ENCODE measurements at regions not wholly inside any gene's neighbourhood (a gene's known extent, or its start where the extent isn't known, plus 50 kb on each side); places are given as distances from the start of the nearest gene placed in this dataset.
A peak's percentile ranks its signal among the peaks of the same experiment; 100 is the strongest.

DNA sequence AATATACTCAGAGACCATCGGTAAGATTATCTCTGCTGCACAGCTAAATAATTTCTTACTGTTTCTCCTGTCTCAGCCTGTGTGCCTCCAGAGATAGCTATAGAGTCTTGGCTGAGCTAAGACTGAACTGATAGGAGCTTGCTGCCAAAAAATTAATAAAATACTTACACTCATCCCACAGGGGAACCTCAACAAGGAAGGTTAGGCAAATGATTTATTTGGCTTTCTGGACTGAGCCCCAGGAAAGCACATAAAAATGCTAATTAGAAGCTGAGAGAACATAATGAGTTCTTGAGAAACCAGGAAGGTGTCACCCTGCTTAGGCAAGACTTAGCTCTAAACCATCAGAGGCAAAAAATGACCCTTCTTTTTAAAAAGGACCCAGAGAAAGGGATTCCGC is 534.5 kb downstream of the TNS3 start:
- H3K36me3 ChIP-seq: no peaks in the 10 kb centered on the region
- ATAC-seq (no peak), DNase-seq (no peak)
- peaks cover 0 to 7% of the 10 kb centered on the region in 2 donors for H3K27me3 ChIP-seq
- no peak overlapping the region for H3K27ac ChIP-seq
- intact Hi-C loops (cut with DNase I): no loop called here
- no peaks in the 10 kb centered on the region for H3K9me3 ChIP-seq
- no peak overlapping the region for H3K4me3 ChIP-seq
- TF ChIP-seq, protein P1, sequence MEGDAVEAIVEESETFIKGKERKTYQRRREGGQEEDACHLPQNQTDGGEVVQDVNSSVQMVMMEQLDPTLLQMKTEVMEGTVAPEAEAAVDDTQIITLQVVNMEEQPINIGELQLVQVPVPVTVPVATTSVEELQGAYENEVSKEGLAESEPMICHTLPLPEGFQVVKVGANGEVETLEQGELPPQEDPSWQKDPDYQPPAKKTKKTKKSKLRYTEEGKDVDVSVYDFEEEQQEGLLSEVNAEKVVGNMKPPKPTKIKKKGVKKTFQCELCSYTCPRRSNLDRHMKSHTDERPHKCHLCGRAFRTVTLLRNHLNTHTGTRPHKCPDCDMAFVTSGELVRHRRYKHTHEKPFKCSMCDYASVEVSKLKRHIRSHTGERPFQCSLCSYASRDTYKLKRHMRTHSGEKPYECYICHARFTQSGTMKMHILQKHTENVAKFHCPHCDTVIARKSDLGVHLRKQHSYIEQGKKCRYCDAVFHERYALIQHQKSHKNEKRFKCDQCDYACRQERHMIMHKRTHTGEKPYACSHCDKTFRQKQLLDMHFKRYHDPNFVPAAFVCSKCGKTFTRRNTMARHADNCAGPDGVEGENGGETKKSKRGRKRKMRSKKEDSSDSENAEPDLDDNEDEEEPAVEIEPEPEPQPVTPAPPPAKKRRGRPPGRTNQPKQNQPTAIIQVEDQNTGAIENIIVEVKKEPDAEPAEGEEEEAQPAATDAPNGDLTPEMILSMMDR (IDR thresholded peaks at IDR 0.05): no peak
- H3K4me1 ChIP-seq: peaks cover 0 to 9% of the 10 kb centered on the region in 2 donors

GRCh38 chr7:47046949-47047348 is 535.0 kb downstream of the TNS3 start:
- no peak overlapping the region for H3K27ac ChIP-seq
- intact Hi-C loops (cut with DNase I): no loop called here
- TF ChIP-seq, protein P1 (IDR thresholded peaks at IDR 0.05): no peak
- no peak overlapping the region for H3K4me3 ChIP-seq
- H3K36me3 ChIP-seq: no peaks in the 10 kb centered on the region
- DNase-seq (no peak), ATAC-seq (peak; percentile 42)
- H3K27me3 ChIP-seq: peaks cover 0 to 2% of the 10 kb centered on the region in 2 donors
- H3K4me1 ChIP-seq: peaks cover 0 to 9% of the 10 kb centered on the region in 2 donors
- no peaks in the 10 kb centered on the region for H3K9me3 ChIP-seq

DNA sequence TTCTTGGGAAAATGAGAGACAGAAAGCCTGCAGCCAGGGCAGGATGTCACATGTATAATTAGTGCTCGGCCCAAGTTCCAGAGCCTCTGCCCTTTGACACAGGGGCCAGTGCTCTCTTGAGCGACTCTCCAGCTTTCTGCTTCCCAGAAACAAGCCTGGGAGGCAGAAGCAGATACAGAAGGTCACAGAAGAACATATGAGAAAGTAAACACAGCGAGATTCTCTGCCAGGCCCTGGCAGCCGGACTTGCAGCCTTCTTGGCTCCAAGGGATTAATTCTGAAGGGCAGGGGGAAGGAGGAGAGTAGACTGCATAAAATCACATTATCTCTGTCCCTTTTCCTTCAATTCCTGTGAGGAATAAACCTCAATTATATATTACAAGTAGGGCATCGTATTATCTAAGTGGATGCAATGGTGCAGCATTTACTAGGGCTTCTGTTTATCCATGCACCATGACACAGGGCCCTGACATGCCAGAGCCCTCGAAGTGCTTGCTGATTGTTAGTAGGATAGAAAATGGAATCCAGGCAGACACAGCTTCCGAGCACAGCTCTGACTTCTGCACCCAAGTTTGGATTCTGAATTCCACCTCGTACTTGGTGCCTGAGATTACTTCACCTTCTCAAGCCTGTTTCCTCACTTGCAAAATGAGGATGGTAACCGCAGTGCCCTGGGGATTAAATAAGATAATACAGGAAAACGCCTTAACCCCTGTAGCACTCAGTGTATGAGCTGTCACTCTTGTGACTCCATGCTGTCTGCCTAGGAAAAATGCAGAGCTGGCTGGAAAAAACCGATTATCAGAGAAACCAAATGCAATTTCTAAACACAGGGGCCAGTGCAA is 536.5 kb downstream of the TNS3 start:
- TF ChIP-seq, protein P1 (IDR thresholded peaks at IDR 0.05): no peak
- H3K27ac ChIP-seq: peak overlapping the region in 1 of 2 donors; percentile 2
- peaks cover 2 to 9% of the 10 kb centered on the region in 2 donors for H3K4me1 ChIP-seq
- H3K9me3 ChIP-seq: no peaks in the 10 kb centered on the region
- DNase-seq (no peak), ATAC-seq (no peak)
- no peaks in the 10 kb centered on the region for H3K27me3 ChIP-seq
- H3K36me3 ChIP-seq: no peaks in the 10 kb centered on the region
- no peak overlapping the region for H3K4me3 ChIP-seq
- intact Hi-C loops (cut with DNase I): no loop called here

GRCh38 chr7:47044625-47045024 is 537.3 kb downstream of the TNS3 start:
- Histone ChIP-seq H3K36me3 (no peaks in the 10 kb centered on the region), H3K27ac (no peak overlapping the region), H3K4me1 (peaks cover 3 to 13% of the 10 kb centered on the region in 2 donors), H3K9me3 (no peaks in the 10 kb centered on the region), H3K4me3 (no peak overlapping the region), H3K27me3 (no peaks in the 10 kb centered on the region)
- TF ChIP-seq, protein P1 (IDR thresholded peaks at IDR 0.05): no peak
- intact Hi-C loops (cut with DNase I): no loop called here
- no peak for ATAC-seq
- no peak for DNase-seq

GRCh38 chr7:47043304-47043703 is 538.6 kb downstream of the TNS3 start:
- H3K27me3 ChIP-seq: no peaks in the 10 kb centered on the region
- H3K4me3 ChIP-seq: no peak overlapping the region
- no peak overlapping the region for H3K27ac ChIP-seq
- H3K9me3 ChIP-seq: no peaks in the 10 kb centered on the region
- TF ChIP-seq, protein P1 (IDR thresholded peaks at IDR 0.05): no peak
- intact Hi-C loops (cut with DNase I): no loop called here
- ATAC-seq: no peak
- DNase-seq: no peak
- no peaks in the 10 kb centered on the region for H3K36me3 ChIP-seq
- peaks cover 3 to 18% of the 10 kb centered on the region in 2 donors for H3K4me1 ChIP-seq

All from left lung (tissue), 4 donors.